ENCODE measurements at regions not wholly inside any gene's neighbourhood (a gene's known extent, or its start where the extent isn't known, plus 50 kb on each side); places are given as distances from the start of the nearest gene placed in this dataset.

DNA sequence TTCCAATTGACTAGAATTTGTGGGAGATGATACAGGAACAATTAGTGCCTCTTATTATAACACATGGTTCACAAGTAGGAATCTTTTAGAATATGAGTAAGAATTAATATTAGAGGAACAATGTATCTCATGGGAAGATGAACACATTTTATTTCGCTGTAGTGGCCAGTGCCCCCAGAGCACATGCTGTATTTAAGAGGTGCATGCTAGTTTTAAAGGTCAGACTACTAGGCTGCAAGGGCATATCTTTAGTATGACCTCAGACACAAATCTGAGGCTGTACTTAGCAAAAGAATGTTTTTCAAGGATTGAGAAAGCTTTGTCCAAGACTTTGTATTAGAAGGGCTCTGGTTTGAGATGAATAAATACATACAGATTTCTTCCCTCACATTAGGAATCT is 586.9 kb downstream of the CCER1 start:
- no peak overlapping the region for H3K4me3 ChIP-seq (ENCODE audit: low read depth, poor library complexity, severe bottlenecking)
- 63 to 78% methylated on average over 1 of the region's 1 CpG for WGBS, 2 donors
- intact Hi-C loops (cut with DNase I; ENCODE audit: low total_unique reads): no loop called here
- no peak for TF ChIP-seq CTCF (IDR thresholded peaks at IDR 0.05)
- no peak for TF ChIP-seq POLR2A (IDR thresholded peaks at IDR 0.05)
- no peak for DNase-seq (ENCODE audit: low spot score in 2 of 2)

GRCh38 chr12:90366286-90366685 is 588.7 kb downstream of the CCER1 start:
- WGBS, 2 donors: 32 to 33% methylated on average over 2 of the region's 2 CpGs
- TF ChIP-seq POLR2A (IDR thresholded peaks at IDR 0.05) (no peak), CTCF (IDR thresholded peaks at IDR 0.05) (no peak)
- no peak overlapping the region for H3K4me3 ChIP-seq (ENCODE audit: low read depth, poor library complexity, severe bottlenecking)
- DNase-seq (ENCODE audit: low spot score in 2 of 2): no peak
- intact Hi-C loops (cut with DNase I; ENCODE audit: low total_unique reads): no loop called here

DNA sequence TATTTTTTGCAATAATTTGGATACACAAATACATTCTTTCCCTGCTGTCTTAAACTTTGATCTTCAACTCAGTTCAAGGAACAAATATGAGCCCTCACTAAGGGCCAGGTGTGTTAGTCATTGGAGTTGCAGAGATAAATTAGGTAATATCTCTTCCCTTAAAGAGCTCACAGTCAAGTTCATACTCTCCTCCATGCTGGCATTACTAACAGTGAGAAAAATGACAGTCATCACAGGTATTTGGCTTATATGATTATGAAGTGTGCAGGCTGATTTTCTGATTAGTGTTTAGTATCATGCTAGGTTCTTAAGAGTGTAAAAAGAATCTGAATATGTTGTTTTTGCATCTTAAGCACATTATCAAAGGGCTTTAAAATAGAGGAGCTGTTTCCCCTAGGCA is 594.7 kb downstream of the CCER1 start:
- no peak for DNase-seq (ENCODE audit: low spot score in 2 of 2)
- intact Hi-C loops (cut with DNase I; ENCODE audit: low total_unique reads): no loop called here
- H3K4me3 ChIP-seq (ENCODE audit: low read depth, poor library complexity, severe bottlenecking): no peak overlapping the region
- TF ChIP-seq POLR2A (IDR thresholded peaks at IDR 0.05) (no peak), CTCF (IDR thresholded peaks at IDR 0.05) (no peak)

GRCh38 chr12:90355711-90356355 is 599.1 kb downstream of the CCER1 start:
- no peak overlapping the region for H3K4me3 ChIP-seq (ENCODE audit: low read depth, poor library complexity, severe bottlenecking)
- DNase-seq (ENCODE audit: low spot score in 2 of 2): no peak
- TF ChIP-seq CTCF (IDR thresholded peaks at IDR 0.05) (no peak), POLR2A (IDR thresholded peaks at IDR 0.05) (no peak)
- intact Hi-C loops (cut with DNase I; ENCODE audit: low total_unique reads): no loop called here
- WGBS, 2 donors: 67 to 73% methylated on average over 8 of the region's 8 CpGs

DNA sequence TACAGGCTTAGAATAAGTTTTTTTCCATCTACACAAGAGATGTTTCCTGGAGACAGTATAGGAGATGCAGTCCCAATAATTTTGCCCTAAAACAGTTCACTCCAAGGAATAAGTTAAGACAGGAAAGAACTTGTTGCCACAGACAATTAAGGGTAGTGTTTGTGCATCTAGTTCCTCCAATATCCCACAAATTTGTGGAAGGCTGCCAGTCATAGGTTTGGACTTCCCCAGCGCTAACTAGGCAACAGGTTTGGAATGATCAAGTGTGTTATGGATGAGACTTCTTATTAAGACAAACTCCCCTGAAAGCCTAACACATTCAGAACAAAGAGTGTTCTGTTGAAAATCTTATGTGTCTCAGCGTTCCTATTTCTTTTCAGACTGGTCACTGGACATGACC is 611.0 kb downstream of the CCER1 start:
- DNase-seq (ENCODE audit: low spot score in 2 of 2): peak in 1 of 2 donors; percentile 16
- TF ChIP-seq POLR2A (IDR thresholded peaks at IDR 0.05): no peak
- TF ChIP-seq CTCF (IDR thresholded peaks at IDR 0.05): no peak
- 35 to 55% methylated on average over 2 of the region's 2 CpGs for WGBS, 2 donors
- H3K4me3 ChIP-seq (ENCODE audit: low read depth, poor library complexity, severe bottlenecking): no peak overlapping the region
- intact Hi-C loops (cut with DNase I; ENCODE audit: low total_unique reads): no loop called here

DNA sequence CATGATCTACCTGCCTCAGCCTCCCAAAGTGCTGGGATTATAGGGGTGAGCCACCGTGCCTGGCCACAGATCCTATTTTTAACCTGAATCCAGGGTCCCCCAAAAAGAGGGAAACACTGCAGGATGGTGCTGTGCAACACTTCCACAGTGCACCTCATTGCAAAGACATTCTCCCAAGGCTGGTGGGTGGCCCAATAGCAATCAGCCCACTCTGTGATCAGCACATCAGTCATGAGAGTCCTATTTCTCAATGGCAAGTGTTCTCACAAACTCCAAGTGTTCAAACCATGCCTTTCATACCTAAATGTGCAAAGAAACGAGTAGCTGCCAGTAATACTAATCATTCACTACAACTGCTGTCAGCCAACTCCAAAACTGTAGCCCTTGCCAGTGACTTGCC is 612.9 kb downstream of the CCER1 start:
- intact Hi-C loops (cut with DNase I; ENCODE audit: low total_unique reads): no loop called here
- WGBS, 2 donors: 69 to 70% methylated on average over 2 of the region's 2 CpGs
- TF ChIP-seq CTCF (IDR thresholded peaks at IDR 0.05) (no peak), POLR2A (IDR thresholded peaks at IDR 0.05) (no peak)
- no peak for DNase-seq (ENCODE audit: low spot score in 2 of 2)
- H3K4me3 ChIP-seq (ENCODE audit: low read depth, poor library complexity, severe bottlenecking): no peak overlapping the region
